ENCODE measurements at regions not wholly inside any gene's neighbourhood (a gene's known extent, or its start where the extent isn't known, plus 50 kb on each side); places are given as distances from the start of the nearest gene placed in this dataset.

DNA sequence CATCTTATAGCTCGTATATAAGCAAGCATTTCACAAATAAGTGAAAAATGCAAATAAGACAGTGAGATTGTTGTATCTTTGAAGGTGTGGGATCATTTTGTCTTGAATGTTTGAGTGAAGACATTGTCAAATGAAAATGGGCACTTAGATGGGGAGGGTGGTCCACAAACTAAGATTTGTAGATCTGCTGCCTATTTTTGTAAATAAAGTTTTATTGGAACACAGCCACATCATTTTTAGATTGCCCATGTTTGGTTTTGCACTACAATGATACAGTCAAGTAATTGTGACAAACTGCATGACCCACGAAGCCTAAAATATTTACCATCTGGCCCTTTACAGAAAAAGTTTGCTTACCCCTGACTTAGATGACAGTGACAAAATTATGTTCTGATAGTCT lies 156.7 kb downstream of the PAH start:
- no peak overlapping the region for H3K4me3 ChIP-seq (ENCODE audit: low read depth, low read length)

DNA sequence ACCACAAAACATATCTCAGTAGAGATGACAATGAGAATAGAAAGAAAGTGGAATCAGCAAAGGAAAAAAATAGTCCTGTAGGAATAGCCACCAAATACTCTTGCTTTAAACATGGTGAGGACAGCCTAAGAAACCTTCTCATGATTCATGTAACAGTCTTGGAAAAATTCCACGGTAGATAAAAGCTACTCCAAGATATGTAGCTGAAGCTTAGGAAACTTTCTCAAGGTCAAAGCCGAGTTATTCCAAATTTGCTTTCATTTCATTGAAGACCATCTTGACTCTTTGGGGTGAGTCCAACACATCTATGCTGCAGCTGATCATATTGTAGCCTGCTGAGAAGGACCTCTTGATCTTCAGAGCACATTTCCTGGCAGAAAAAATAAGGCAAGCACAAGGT lies 157.6 kb downstream of the PAH start:
- TF ChIP-seq, protein P1, sequence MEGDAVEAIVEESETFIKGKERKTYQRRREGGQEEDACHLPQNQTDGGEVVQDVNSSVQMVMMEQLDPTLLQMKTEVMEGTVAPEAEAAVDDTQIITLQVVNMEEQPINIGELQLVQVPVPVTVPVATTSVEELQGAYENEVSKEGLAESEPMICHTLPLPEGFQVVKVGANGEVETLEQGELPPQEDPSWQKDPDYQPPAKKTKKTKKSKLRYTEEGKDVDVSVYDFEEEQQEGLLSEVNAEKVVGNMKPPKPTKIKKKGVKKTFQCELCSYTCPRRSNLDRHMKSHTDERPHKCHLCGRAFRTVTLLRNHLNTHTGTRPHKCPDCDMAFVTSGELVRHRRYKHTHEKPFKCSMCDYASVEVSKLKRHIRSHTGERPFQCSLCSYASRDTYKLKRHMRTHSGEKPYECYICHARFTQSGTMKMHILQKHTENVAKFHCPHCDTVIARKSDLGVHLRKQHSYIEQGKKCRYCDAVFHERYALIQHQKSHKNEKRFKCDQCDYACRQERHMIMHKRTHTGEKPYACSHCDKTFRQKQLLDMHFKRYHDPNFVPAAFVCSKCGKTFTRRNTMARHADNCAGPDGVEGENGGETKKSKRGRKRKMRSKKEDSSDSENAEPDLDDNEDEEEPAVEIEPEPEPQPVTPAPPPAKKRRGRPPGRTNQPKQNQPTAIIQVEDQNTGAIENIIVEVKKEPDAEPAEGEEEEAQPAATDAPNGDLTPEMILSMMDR (IDR thresholded peaks at IDR 0.05; ENCODE audit: borderline replicate concordance, insufficient read depth, low read depth, low read length) = no peak
- H3K4me3 ChIP-seq (ENCODE audit: low read depth, low read length) = no peak overlapping the region

More for the DNA sequence above, 156.7 kb downstream of the PAH start:
- TF ChIP-seq, protein P1 (IDR thresholded peaks at IDR 0.05; ENCODE audit: borderline replicate concordance, insufficient read depth, low read depth, low read length) = no peak

DNA sequence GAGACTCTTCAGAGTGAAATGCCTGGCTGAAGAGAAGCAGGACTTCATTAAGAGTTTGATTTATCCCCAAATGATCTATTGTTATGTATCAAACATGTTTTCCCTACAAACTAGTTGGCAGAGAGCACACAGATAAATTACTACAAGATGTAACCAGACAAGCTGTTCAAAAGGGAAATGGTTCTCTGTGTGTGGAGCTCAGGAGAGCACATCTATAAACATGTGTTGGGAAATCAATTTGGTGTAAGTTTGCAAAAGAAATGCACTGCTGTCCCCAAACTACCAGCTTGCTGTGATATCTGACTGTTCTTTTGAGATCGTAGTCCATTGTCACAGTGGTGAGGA lies 159.2 kb downstream of the PAH start:
- TF ChIP-seq, protein P1 (IDR thresholded peaks at IDR 0.05; ENCODE audit: borderline replicate concordance, insufficient read depth, low read depth, low read length) = no peak
- H3K4me3 ChIP-seq (ENCODE audit: low read depth, low read length) = no peak overlapping the region

DNA sequence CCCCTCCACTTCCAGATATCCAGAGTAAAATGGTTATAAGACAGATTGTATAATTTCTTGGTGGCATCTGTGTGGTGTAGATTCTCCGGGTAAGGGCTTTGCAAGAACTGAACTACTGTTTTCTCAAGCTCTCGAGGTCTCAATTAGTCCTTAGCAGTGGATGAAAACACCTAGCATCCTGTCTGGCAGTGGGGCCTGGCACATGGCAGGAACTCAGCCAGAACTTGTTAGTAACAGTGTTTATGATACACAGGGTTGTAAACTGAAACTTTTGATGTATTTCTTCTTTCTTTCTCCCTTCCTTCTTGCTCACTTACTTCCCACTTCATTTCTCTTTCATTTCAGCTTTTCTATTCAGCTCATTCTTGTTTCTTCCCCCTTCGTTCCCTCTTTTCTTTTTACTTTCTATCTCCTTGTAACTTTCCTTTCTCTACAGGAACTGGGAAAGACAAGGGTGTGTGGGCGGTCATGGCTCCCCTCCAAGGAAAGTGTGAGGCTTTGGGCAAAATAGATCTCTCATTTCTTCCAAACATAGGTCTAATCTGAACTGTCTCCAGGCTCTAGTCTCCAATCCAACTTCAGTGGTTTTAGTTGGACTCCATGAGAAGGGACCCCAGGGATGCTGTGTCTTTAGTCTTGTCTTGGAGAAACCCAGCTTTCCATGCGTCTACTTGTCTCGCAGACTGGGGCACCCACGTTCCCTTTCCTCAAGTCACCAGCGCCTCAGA lies 159.7 kb downstream of the PAH start:
- TF ChIP-seq, protein P1 (IDR thresholded peaks at IDR 0.05; ENCODE audit: borderline replicate concordance, insufficient read depth, low read depth, low read length) = no peak
- H3K4me3 ChIP-seq (ENCODE audit: low read depth, low read length) = no peak overlapping the region

DNA sequence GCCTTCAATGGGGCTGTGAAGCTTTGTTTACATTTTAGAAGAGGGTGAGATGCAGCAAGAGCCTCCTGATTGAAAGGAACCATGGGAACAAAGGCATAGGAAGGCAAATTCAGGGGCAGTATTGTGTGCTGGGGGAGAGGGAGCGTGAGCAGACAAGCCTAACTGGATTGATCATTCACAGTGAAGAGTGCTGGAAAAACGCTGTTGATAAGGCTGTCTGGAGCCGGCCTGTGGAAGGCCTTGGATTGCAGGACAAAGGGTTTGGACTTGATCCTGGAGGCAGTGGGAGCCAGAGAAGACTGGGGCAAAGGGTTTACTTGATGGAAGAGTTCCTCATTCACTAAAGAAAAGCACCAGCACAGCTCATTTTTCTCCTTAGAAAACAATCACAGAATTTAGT lies 160.5 kb downstream of the PAH start:
- TF ChIP-seq, protein P1 (IDR thresholded peaks at IDR 0.05; ENCODE audit: borderline replicate concordance, insufficient read depth, low read depth, low read length) = no peak
- no peak overlapping the region for H3K4me3 ChIP-seq (ENCODE audit: low read depth, low read length)

- H3K4me3 ChIP-seq (ENCODE audit: low read depth, low read length) = no peak overlapping the region
- TF ChIP-seq, protein P1 (IDR thresholded peaks at IDR 0.05; ENCODE audit: borderline replicate concordance, insufficient read depth, low read depth, low read length) = no peak
Observed at GRCh38 chr12:102755266-102755665, 161.8 kb downstream of the PAH start.

DNA sequence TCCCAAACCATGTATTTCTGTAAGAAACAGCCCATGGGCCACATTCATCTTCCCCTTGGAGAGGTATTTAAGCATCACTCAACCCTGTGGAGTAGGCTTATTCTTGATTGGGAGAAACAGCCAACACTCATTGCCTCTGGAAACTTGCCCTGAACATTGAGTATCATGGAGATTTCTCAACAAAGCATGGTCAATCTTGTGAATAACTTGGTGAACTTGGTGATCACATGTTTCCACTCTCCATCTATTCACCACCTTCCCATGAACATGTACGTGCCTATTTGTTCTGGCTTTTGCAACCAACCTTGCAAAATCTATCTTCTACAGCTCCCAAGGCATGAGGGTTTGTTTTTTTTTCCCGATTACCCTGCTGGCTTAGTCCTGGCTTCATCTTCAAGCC lies 163.2 kb downstream of the PAH start:
- no peak overlapping the region for H3K4me3 ChIP-seq (ENCODE audit: low read depth, low read length)
- TF ChIP-seq, protein P1 (IDR thresholded peaks at IDR 0.05; ENCODE audit: borderline replicate concordance, insufficient read depth, low read depth, low read length) = no peak

Data from GM12875 (cell line).